A673 (cell line): ENCODE measurements at regions not wholly inside any gene's neighbourhood (a gene's known extent, or its start where the extent isn't known, plus 50 kb on each side); places are given as distances from the start of the nearest gene placed in this dataset.

ENCODE experiments used
- BruUV-seq: library from RNA; stranded (reverse); fragments of 400-500 nt; replicated peaks from 2 replicates; lab custom pipeline; 2021; lab: Mats Ljungman, UMichigan
- CTCF ChIA-PET: fragments of 300-600 bp; sonication (Branson Sonifier 250); formaldehyde crosslinking; loops from one replicate; lab custom pipeline; 2022; ENCODE audit warnings: antibody characterized with exemption; lab: Charles Lee
- POLR2A ChIA-PET: fragments of 300-600 bp; sonication (Branson Sonifier 250); formaldehyde crosslinking; loops from one replicate; lab custom pipeline; 2022; ENCODE audit warnings: antibody characterized with exemption; ENCODE audit not compliant: low non-redundant PET; lab: Charles Lee
- DNase-seq: peaks from one replicate; pipeline ENCODE4 v3.0.0-alpha.2; 2015; ENCODE audit warnings: low spot score
- H3K27ac ChIP-seq: fragments of 200-600 bp; sonication (generic); 2 replicates; pipeline ENCODE4 v1.5.1; 2016; ENCODE audit warnings: mixed run types, low read depth, mild to moderate bottlenecking, mixed read lengths, antibody characterized with exemption, low read length; ENCODE audit not compliant: poor library complexity, severe bottlenecking
- H3K27me3 ChIP-seq: fragments of 200-600 bp; sonication (generic); replicated peaks from 2 replicates; pipeline ENCODE4 v1.6.1; 2017; ENCODE audit warnings: mixed run types, low read depth, mild to moderate bottlenecking, mixed read lengths, antibody characterized with exemption, low read length; ENCODE audit not compliant: insufficient read depth, poor library complexity
- H3K36me3 ChIP-seq: fragments of 200-600 bp; sonication (generic); 2 replicates; pipeline ENCODE4 v1.6.1; 2016; ENCODE audit warnings: mixed run types, mild to moderate bottlenecking, mixed read lengths, antibody characterized with exemption, low read length; ENCODE audit not compliant: insufficient read depth, poor library complexity, severe bottlenecking
- H3K4me1 ChIP-seq: fragments of 200-600 bp; sonication (generic); 2 replicates; pipeline ENCODE4 v1.6.1; 2017; ENCODE audit warnings: mixed run types, mild to moderate bottlenecking, mixed read lengths, antibody characterized with exemption, low read length; ENCODE audit not compliant: insufficient read depth, poor library complexity, severe bottlenecking
- H3K4me3 ChIP-seq: fragments of 200-600 bp; sonication (generic); 2 replicates; pipeline ENCODE4 v1.5.1; 2016; ENCODE audit warnings: low read depth, mixed run types, mild to moderate bottlenecking, mixed read lengths, low read length; ENCODE audit not compliant: poor library complexity, severe bottlenecking
- H3K9me3 ChIP-seq: fragments of 200-600 bp; sonication (generic); 2 replicates; pipeline ENCODE4 v1.6.1; 2016; ENCODE audit warnings: mixed run types, low read depth, mild to moderate bottlenecking, mixed read lengths, antibody characterized with exemption, low read length; ENCODE audit not compliant: poor library complexity, severe bottlenecking
- CTCF ChIP-seq: fragments of 300-800, 200-600 bp; sonication (generic); conservative IDR thresholded peaks from 2 replicates; pipeline ENCODE4 v1.5.1; 2017; ENCODE audit warnings: low read depth, mild to moderate bottlenecking, antibody characterized with exemption, low read length, moderate library complexity, mixed read lengths
- EZH2 ChIP-seq: fragments of 200-600 bp; sonication (generic); IDR thresholded peaks from 2 replicates; pipeline ENCODE4 v1.6.1; 2017; ENCODE audit warnings: borderline replicate concordance, low read depth, mild to moderate bottlenecking, mixed read lengths, antibody characterized with exemption, low read length; ENCODE audit not compliant: poor library complexity, severe bottlenecking
- intact Hi-C: fragments of 100-400 bp; cut with micrococcal nuclease; formaldehyde crosslinking; loops from one replicate; pipeline ENCODE4 v1.10.0; 2022; ENCODE audit not compliant: unreplicated experiment

GRCh38 chr2:184346338-184346862 lies 251.9 kb upstream of the ZNF804A start:
- no peak overlapping the region for H3K4me3 ChIP-seq
- no peak for DNase-seq
- BruUV-seq = no TSS peak
- intact Hi-C loops = no loop called here
- H3K27me3 ChIP-seq = no peaks in the 10 kb centered on the region
- H3K36me3 ChIP-seq = no peaks in the 10 kb centered on the region
- no peak overlapping the region for H3K27ac ChIP-seq
- no peaks in the 10 kb centered on the region for H3K9me3 ChIP-seq
- CTCF ChIA-PET = no interaction called here
- POLR2A ChIA-PET = no interaction called here
- TF ChIP-seq CTCF (no peak), EZH2 (no peak)
- no peaks in the 10 kb centered on the region for H3K4me1 ChIP-seq

GRCh38 chr2:184351126-184351525 lies 247.2 kb upstream of the ZNF804A start:
- Histone ChIP-seq H3K27ac (no peak overlapping the region), H3K4me1 (no peaks in the 10 kb centered on the region), H3K27me3 (no peaks in the 10 kb centered on the region), H3K9me3 (no peaks in the 10 kb centered on the region), H3K4me3 (no peak overlapping the region), H3K36me3 (no peaks in the 10 kb centered on the region)
- no TSS peak for BruUV-seq
- ChIA-PET POLR2A (no interaction called here), CTCF (no interaction called here)
- TF ChIP-seq CTCF = no peak
- no peak for TF ChIP-seq EZH2
- no peak for DNase-seq
- intact Hi-C loops = no loop called here

- H3K4me3 ChIP-seq = no peak overlapping the region
- intact Hi-C loops = no loop called here
- no peak for DNase-seq
- no peaks in the 10 kb centered on the region for H3K27me3 ChIP-seq
- H3K9me3 ChIP-seq = no peaks in the 10 kb centered on the region
- H3K36me3 ChIP-seq = no peaks in the 10 kb centered on the region
- BruUV-seq = no TSS peak
- TF ChIP-seq CTCF (no peak), EZH2 (no peak)
- POLR2A ChIA-PET = no interaction called here
- CTCF ChIA-PET = interaction anchor here (0.7 kb wide), 1 partner anchor 14 kb away, joined by 8 read pairs; no protein-coding TSS in a partner anchor
- no peak overlapping the region for H3K27ac ChIP-seq
- no peaks in the 10 kb centered on the region for H3K4me1 ChIP-seq
These were observed 241.3 kb upstream of the ZNF804A start for GRCh38 chr2:184357033-184357432.
